ENCODE measurements at regions not wholly inside any gene's neighbourhood (a gene's known extent, or its start where the extent isn't known, plus 50 kb on each side); places are given as distances from the start of the nearest gene placed in this dataset.

DNA sequence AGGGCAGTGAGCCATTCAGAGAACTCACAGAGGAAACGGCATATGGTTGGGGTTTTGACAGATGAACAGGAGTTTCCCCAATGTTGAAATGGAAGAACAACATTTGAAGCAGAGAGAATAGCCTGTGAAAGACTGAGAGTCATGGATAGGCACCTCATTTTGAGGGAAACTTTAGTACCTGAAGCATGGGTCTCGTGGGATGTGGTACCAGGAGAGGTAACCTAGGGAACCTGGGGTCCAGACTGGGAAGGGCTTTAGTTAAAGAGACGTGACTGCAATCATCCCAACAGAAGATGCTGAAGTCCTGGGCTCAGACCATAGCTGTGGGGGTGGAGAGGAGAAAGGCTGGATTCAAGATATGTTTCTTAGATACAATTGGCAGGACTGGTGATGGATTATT is 137.8 kb upstream of the CCL2 start:
- TF ChIP-seq TAF1 (IDR thresholded peaks at IDR 0.05; ENCODE audit: low read depth) (no peak), CEBPB (IDR thresholded peaks at IDR 0.05) (no peak), EGR1 (IDR thresholded peaks at IDR 0.05) (no peak), TCF12 (IDR thresholded peaks at IDR 0.05; ENCODE audit: low read depth) (no peak), YY1 (IDR thresholded peaks at IDR 0.05; ENCODE audit: low read depth) (no peak), NFIC (IDR thresholded peaks at IDR 0.05) (no peak), CREB1 (IDR thresholded peaks at IDR 0.05; ENCODE audit: low read depth) (no peak), ZBTB7A (IDR thresholded peaks at IDR 0.05; ENCODE audit: low read depth) (no peak), TEAD4 (IDR thresholded peaks at IDR 0.05) (no peak), RAD21 (IDR thresholded peaks at IDR 0.05; ENCODE audit: low read depth) (no peak)
- TF ChIP-seq, protein P1, sequence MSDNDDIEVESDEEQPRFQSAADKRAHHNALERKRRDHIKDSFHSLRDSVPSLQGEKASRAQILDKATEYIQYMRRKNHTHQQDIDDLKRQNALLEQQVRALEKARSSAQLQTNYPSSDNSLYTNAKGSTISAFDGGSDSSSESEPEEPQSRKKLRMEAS (IDR thresholded peaks at IDR 0.05) = no peak
- TF ChIP-seq, protein P2, sequence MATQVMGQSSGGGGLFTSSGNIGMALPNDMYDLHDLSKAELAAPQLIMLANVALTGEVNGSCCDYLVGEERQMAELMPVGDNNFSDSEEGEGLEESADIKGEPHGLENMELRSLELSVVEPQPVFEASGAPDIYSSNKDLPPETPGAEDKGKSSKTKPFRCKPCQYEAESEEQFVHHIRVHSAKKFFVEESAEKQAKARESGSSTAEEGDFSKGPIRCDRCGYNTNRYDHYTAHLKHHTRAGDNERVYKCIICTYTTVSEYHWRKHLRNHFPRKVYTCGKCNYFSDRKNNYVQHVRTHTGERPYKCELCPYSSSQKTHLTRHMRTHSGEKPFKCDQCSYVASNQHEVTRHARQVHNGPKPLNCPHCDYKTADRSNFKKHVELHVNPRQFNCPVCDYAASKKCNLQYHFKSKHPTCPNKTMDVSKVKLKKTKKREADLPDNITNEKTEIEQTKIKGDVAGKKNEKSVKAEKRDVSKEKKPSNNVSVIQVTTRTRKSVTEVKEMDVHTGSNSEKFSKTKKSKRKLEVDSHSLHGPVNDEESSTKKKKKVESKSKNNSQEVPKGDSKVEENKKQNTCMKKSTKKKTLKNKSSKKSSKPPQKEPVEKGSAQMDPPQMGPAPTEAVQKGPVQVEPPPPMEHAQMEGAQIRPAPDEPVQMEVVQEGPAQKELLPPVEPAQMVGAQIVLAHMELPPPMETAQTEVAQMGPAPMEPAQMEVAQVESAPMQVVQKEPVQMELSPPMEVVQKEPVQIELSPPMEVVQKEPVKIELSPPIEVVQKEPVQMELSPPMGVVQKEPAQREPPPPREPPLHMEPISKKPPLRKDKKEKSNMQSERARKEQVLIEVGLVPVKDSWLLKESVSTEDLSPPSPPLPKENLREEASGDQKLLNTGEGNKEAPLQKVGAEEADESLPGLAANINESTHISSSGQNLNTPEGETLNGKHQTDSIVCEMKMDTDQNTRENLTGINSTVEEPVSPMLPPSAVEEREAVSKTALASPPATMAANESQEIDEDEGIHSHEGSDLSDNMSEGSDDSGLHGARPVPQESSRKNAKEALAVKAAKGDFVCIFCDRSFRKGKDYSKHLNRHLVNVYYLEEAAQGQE (IDR thresholded peaks at IDR 0.05; ENCODE audit: low read depth) = no peak
- TF ChIP-seq, protein P3, sequence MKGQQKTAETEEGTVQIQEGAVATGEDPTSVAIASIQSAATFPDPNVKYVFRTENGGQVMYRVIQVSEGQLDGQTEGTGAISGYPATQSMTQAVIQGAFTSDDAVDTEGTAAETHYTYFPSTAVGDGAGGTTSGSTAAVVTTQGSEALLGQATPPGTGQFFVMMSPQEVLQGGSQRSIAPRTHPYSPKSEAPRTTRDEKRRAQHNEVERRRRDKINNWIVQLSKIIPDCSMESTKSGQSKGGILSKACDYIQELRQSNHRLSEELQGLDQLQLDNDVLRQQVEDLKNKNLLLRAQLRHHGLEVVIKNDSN (IDR thresholded peaks at IDR 0.05) = no peak

DNA sequence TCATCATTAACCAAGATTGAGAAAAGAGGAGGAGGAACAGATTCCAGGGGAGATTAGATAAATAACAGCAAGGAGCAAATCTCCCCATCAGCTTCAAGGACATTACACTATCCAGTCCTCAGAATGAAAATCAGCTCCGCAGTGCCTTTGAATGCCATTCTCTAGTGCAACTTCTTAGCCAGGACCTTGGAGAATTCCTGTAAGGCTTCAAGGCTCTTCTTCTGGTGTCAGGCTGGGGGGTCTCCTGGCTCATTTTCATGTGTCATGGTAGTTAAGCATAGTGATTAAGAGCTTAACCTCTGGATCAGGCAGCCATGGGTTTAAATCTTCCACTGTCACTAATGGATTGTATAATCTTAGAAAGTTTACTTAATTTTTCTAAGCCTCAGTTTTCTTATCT is 137.3 kb upstream of the CCL2 start:
- TF ChIP-seq, protein P3 (IDR thresholded peaks at IDR 0.05) = no peak
- TF ChIP-seq CEBPB (IDR thresholded peaks at IDR 0.05) (no peak), EGR1 (IDR thresholded peaks at IDR 0.05) (no peak)

DNA sequence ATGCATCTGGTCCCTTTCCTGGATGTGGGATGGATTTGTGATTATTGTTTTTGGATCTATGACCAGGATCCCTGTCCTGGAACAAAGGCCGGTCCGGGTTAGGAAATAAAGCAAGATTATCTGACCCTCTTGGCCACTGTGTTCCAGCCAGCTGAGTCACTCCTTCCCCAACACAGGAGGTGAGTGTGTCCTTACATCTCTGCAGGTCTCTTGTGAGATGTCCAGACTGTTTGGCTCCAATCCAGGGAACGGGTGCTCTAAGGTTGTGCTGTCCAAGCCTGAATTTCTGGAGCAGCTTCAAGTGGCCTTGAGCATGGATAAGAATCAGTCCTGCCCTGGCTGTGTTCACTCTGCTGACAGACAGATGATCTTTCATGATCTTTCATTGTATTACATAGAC is 136.5 kb upstream of the CCL2 start:
- TF ChIP-seq TCF12 (IDR thresholded peaks at IDR 0.05; ENCODE audit: low read depth) = no peak
- no peak for TF ChIP-seq RAD21 (IDR thresholded peaks at IDR 0.05; ENCODE audit: low read depth)
- TF ChIP-seq CREB1 (IDR thresholded peaks at IDR 0.05; ENCODE audit: low read depth) = no peak
- TF ChIP-seq YY1 (IDR thresholded peaks at IDR 0.05; ENCODE audit: low read depth) = no peak
- TF ChIP-seq, protein P2 (IDR thresholded peaks at IDR 0.05; ENCODE audit: low read depth) = no peak
- TF ChIP-seq CEBPB (IDR thresholded peaks at IDR 0.05) = no peak
- no peak for TF ChIP-seq ZBTB7A (IDR thresholded peaks at IDR 0.05; ENCODE audit: low read depth)
- TF ChIP-seq EP300 (IDR thresholded peaks at IDR 0.05; ENCODE audit: borderline replicate concordance) = no peak
- TF ChIP-seq TAF1 (IDR thresholded peaks at IDR 0.05; ENCODE audit: low read depth) = no peak
- TF ChIP-seq, protein P3 (IDR thresholded peaks at IDR 0.05) = no peak
- no peak for TF ChIP-seq TEAD4 (IDR thresholded peaks at IDR 0.05)
- no peak for TF ChIP-seq EGR1 (IDR thresholded peaks at IDR 0.05)
- no peak for TF ChIP-seq NFIC (IDR thresholded peaks at IDR 0.05)
- TF ChIP-seq, protein P1 (IDR thresholded peaks at IDR 0.05) = no peak
- TF ChIP-seq FOXM1 (IDR thresholded peaks at IDR 0.05; ENCODE audit: borderline replicate concordance, low read depth) = no peak

DNA sequence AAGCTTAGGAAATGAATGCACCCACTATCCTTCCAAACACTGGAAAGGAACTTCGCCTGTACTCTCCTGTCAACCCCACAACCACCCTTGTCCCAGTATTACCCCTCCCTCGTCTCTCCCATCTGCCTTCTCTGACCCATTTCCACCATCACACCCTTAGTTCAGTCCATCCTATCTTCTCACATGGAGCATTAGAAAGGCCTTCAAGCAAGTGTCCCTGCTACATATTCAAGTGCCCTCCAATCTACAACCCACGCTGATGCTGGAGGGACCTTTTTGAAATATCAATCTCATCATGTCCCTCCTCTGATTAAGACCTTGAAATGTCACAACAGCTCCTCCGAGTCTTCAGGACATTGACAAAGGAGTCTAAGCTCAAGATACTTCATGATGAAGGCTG is 133.8 kb upstream of the CCL2 start:
- TF ChIP-seq CEBPB (IDR thresholded peaks at IDR 0.05) = no peak
- TF ChIP-seq, protein P3 (IDR thresholded peaks at IDR 0.05) = no peak
- TF ChIP-seq TAF1 (IDR thresholded peaks at IDR 0.05; ENCODE audit: low read depth) = no peak

DNA sequence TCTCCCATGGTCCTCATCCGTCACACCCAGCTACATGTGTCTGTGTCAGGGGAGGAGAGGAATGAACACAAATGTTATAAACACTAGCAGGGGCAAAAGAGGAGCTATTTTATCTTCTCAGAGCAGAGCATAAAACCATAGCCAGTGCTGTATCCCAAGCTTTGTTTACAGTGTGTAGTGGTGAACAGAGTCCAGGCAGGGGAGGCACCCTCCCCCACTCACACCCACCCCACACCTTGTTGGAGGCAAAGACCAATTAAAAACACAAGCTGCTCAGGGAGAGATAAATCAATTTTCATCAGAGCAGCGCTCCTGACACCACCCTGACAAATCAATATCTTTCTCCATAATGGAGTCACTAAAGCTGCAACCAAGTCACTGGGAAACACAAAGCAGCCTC is 132.6 kb upstream of the CCL2 start:
- TF ChIP-seq, protein P3 (IDR thresholded peaks at IDR 0.05) = no peak
- no peak for TF ChIP-seq CEBPB (IDR thresholded peaks at IDR 0.05)

DNA sequence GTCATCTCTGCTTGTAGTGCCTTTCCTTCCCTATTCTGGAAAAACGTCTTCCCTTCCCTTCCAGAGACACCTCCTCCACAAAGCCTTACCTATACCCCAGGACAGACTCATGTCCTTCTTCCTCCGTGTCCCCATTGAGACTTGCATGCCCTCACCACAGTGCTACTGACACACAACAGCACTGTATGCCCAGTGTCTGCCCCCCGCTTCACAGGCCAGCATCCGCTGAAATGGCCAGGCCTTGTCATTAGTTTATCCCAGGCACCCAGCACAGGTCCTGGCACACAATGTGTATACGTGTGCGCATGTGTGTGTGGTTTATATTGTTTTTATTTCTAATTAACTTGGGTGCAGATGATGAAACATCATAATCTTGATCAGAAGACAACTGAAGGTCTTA is 130.1 kb upstream of the CCL2 start:
- no peak for TF ChIP-seq EP300 (IDR thresholded peaks at IDR 0.05; ENCODE audit: borderline replicate concordance)
- TF ChIP-seq CEBPB (IDR thresholded peaks at IDR 0.05) = no peak
- TF ChIP-seq ZBTB7A (IDR thresholded peaks at IDR 0.05; ENCODE audit: low read depth) = no peak
- no peak for TF ChIP-seq TCF12 (IDR thresholded peaks at IDR 0.05; ENCODE audit: low read depth)
- TF ChIP-seq NFIC (IDR thresholded peaks at IDR 0.05) = no peak
- TF ChIP-seq, protein P1 (IDR thresholded peaks at IDR 0.05) = no peak
- TF ChIP-seq CREB1 (IDR thresholded peaks at IDR 0.05; ENCODE audit: low read depth) = no peak
- TF ChIP-seq TAF1 (IDR thresholded peaks at IDR 0.05; ENCODE audit: low read depth) = no peak

All from Ishikawa (cell line).